HEK293 (cell line): ENCODE measurements at regions not wholly inside any gene's neighbourhood (a gene's known extent, or its start where the extent isn't known, plus 50 kb on each side); places are given as distances from the start of the nearest gene placed in this dataset.

Experiments
- CTCF ChIA-PET: fragments of 350-600 bp; formaldehyde crosslinking; extraction: SDS; loops from one replicate; lab custom pipeline; 2021; ENCODE audit warnings: antibody characterized with exemption; lab: Yijun Ruan, JAX
- POLR2A ChIA-PET: fragments of 300-600 bp; formaldehyde crosslinking; extraction: SDS; loops from one replicate; lab custom pipeline; 2020; ENCODE audit warnings: antibody characterized with exemption, inconsistent platforms; lab: Yijun Ruan, JAX
- H3K27ac ChIP-seq: fragments of 200-500 bp; sonication (Bioruptor generic); 2 replicates; pipeline ENCODE4 v1.5.1; 2014; ENCODE audit warnings: low read depth, low read length, control low read depth, inconsistent platforms; ENCODE audit errors: extremely low read depth
- H3K36me3 ChIP-seq, 2 experiments: fragments of 200-500 bp in 1 of 2; sonication (Bioruptor generic) in 1 of 2; 1 replicate in 1 of 2; 2 replicates in 1 of 2; pipeline ENCODE4 v1.5.1; 2014 to 2017; ENCODE audit warnings: inconsistent platforms in 2 of 2, low read length in 2 of 2; ENCODE audit not compliant: control insufficient read depth in 2 of 2, insufficient read depth in 1 of 2
- H3K4me1 ChIP-seq: fragments of 200-500 bp; sonication (Bioruptor generic); 2 replicates; pipeline ENCODE4 v1.5.1; 2014; ENCODE audit warnings: mild to moderate bottlenecking, low read length, inconsistent platforms; ENCODE audit not compliant: control insufficient read depth, insufficient read depth
- H3K4me3 ChIP-seq: 2 replicates; pipeline ENCODE4 v1.5.1; 2011; ENCODE audit warnings: low read depth, mild to moderate bottlenecking, control low read depth, low read length, moderate library complexity
- H3K9me3 ChIP-seq: fragments of 200-500 bp; sonication (Bioruptor generic); 2 replicates; pipeline ENCODE4 v1.5.1; 2014; ENCODE audit warnings: low read depth, low read length, inconsistent platforms; ENCODE audit not compliant: control insufficient read depth, insufficient read depth
- BCL11A ChIP-seq: fragments of 450-650 bp; formaldehyde crosslinking; IDR thresholded peaks from 2 replicates; pipeline ENCODE4 v1.5.1; 2016; ENCODE audit warnings: low read depth, missing biosample characterization, missing genetic modification characterization
- GLI2 ChIP-seq: fragments of 450-650 bp; formaldehyde crosslinking; IDR thresholded peaks from 2 replicates; pipeline ENCODE4; 2017; ENCODE audit warnings: missing biosample characterization, missing genetic modification characterization, low read depth, borderline replicate concordance
- MZF1 ChIP-seq: fragments of 450-650 bp; formaldehyde crosslinking; IDR thresholded peaks from 2 replicates; pipeline ENCODE4 v1.5.1; 2017; ENCODE audit warnings: missing biosample characterization, missing genetic modification characterization, borderline replicate concordance
- ZFHX2 ChIP-seq: fragments of 450-650 bp; formaldehyde crosslinking; conservative IDR thresholded peaks from 2 replicates; pipeline ENCODE4 v1.5.1; 2016; ENCODE audit warnings: missing biosample characterization, missing genetic modification characterization
- ZFP41 ChIP-seq: fragments of 450-650 bp; formaldehyde crosslinking; IDR thresholded peaks from 2 replicates; pipeline ENCODE4 v1.5.1; 2016; ENCODE audit warnings: missing biosample characterization, missing genetic modification characterization, borderline replicate concordance
- ZIC2 ChIP-seq: fragments of 450-650 bp; formaldehyde crosslinking; IDR thresholded peaks from 2 replicates; pipeline ENCODE4 v1.5.1; 2016; ENCODE audit warnings: missing biosample characterization, missing genetic modification characterization
- ZNF10 ChIP-seq: fragments of 450-650 bp; formaldehyde crosslinking; IDR thresholded peaks from 2 replicates; pipeline ENCODE4 v1.5.1; 2017; ENCODE audit warnings: missing biosample characterization, missing genetic modification characterization
- ZNF248 ChIP-seq: fragments of 450-650 bp; formaldehyde crosslinking; IDR thresholded peaks from 2 replicates; pipeline ENCODE4 v1.5.1; 2017; ENCODE audit warnings: missing biosample characterization, missing genetic modification characterization
- ZNF335 ChIP-seq: fragments of 450-650 bp; formaldehyde crosslinking; conservative IDR thresholded peaks from 2 replicates; pipeline ENCODE4 v1.5.1; 2016; ENCODE audit warnings: missing biosample characterization, missing genetic modification characterization
- ZNF549 ChIP-seq: fragments of 450-650 bp; IDR thresholded peaks from 2 replicates; pipeline ENCODE4 v1.5.1; 2018; ENCODE audit warnings: missing biosample characterization, missing genetic modification characterization, mild to moderate bottlenecking, inconsistent platforms, moderate library complexity
- ZNF571 ChIP-seq: fragments of 450-650 bp; formaldehyde crosslinking; IDR thresholded peaks from 2 replicates; pipeline ENCODE4 v1.5.0; 2017; ENCODE audit warnings: missing biosample characterization, missing genetic modification characterization
- ZNF621 ChIP-seq: fragments of 450-650 bp; formaldehyde crosslinking; IDR thresholded peaks from 2 replicates; pipeline ENCODE4 v1.5.1; 2017; ENCODE audit warnings: missing biosample characterization, missing genetic modification characterization
- ZNF768 ChIP-seq: fragments of 450-650 bp; formaldehyde crosslinking; IDR thresholded peaks from 2 replicates; pipeline ENCODE4 v1.5.1; 2018; ENCODE audit warnings: missing biosample characterization, mild to moderate bottlenecking, missing genetic modification characterization
- ZNF791 ChIP-seq: fragments of 450-650 bp; formaldehyde crosslinking; IDR thresholded peaks from 2 replicates; pipeline ENCODE4 v1.5.1; 2016; ENCODE audit warnings: missing biosample characterization, missing genetic modification characterization
- TF ChIP-seq, protein P1 (sequence below): fragments of 450-650 bp; formaldehyde crosslinking; IDR thresholded peaks from 2 replicates; pipeline ENCODE4 v1.5.1; 2016; ENCODE audit warnings: missing biosample characterization, missing genetic modification characterization, low read depth
- TF ChIP-seq, protein P2 (sequence below): fragments of 450-650 bp; formaldehyde crosslinking; IDR thresholded peaks from 2 replicates; pipeline ENCODE4 v1.5.1; 2017; ENCODE audit warnings: missing biosample characterization, missing genetic modification characterization
- TF ChIP-seq, protein P3 (sequence below): fragments of 450-650 bp; formaldehyde crosslinking; IDR thresholded peaks from 2 replicates; pipeline ENCODE4 v1.5.1; 2016; ENCODE audit warnings: missing biosample characterization, missing genetic modification characterization
- TF ChIP-seq, protein P4 (sequence below): fragments of 450-650 bp; formaldehyde crosslinking; IDR thresholded peaks from 2 replicates; pipeline ENCODE4 v1.5.1; 2016; ENCODE audit warnings: missing biosample characterization, missing genetic modification characterization
- TF ChIP-seq, protein P5 (sequence below): fragments of 450-650 bp; formaldehyde crosslinking; IDR thresholded peaks from 2 replicates; pipeline ENCODE4 v1.5.1; 2016; ENCODE audit warnings: missing biosample characterization, missing genetic modification characterization

DNA sequence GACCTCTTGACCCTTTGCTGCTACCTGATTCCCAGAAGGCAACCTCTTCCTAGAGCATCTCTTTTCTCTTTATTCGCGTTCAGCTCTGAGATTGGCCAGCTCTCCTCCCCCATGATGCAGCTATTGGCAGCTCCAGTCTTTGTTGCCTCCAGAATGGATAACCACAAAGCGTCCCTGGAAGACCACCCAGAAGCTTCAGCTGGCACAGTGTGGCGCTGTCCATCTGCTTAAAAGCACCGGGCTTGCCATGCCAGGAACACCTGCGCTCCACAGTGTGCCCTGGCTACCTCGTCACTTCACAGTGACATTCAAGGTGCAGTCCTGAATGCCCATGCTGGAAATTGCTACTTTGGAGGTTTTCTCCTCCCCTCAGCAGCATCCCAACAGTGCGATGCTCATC is 353.9 kb downstream of the LMO4 start:
- POLR2A ChIA-PET: no interaction called here
- Histone ChIP-seq H3K9me3 (no peaks in the 10 kb centered on the region), H3K4me1 (no peaks in the 10 kb centered on the region), H3K27ac (no peak overlapping the region), H3K4me3 (no peak overlapping the region), H3K36me3 (no peaks in the 10 kb centered on the region)
- TF ChIP-seq, protein P1, sequence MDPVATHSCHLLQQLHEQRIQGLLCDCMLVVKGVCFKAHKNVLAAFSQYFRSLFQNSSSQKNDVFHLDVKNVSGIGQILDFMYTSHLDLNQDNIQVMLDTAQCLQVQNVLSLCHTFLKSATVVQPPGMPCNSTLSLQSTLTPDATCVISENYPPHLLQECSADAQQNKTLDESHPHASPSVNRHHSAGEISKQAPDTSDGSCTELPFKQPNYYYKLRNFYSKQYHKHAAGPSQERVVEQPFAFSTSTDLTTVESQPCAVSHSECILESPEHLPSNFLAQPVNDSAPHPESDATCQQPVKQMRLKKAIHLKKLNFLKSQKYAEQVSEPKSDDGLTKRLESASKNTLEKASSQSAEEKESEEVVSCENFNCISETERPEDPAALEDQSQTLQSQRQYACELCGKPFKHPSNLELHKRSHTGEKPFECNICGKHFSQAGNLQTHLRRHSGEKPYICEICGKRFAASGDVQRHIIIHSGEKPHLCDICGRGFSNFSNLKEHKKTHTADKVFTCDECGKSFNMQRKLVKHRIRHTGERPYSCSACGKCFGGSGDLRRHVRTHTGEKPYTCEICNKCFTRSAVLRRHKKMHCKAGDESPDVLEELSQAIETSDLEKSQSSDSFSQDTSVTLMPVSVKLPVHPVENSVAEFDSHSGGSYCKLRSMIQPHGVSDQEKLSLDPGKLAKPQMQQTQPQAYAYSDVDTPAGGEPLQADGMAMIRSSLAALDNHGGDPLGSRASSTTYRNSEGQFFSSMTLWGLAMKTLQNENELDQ: no peak
- TF ChIP-seq, protein P2, sequence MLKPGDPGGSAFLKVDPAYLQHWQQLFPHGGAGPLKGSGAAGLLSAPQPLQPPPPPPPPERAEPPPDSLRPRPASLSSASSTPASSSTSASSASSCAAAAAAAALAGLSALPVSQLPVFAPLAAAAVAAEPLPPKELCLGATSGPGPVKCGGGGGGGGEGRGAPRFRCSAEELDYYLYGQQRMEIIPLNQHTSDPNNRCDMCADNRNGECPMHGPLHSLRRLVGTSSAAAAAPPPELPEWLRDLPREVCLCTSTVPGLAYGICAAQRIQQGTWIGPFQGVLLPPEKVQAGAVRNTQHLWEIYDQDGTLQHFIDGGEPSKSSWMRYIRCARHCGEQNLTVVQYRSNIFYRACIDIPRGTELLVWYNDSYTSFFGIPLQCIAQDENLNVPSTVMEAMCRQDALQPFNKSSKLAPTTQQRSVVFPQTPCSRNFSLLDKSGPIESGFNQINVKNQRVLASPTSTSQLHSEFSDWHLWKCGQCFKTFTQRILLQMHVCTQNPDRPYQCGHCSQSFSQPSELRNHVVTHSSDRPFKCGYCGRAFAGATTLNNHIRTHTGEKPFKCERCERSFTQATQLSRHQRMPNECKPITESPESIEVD (tag by site-specific recombination): no peak
- TF ChIP-seq ZNF768 (tag by site-specific recombination) (no peak), MZF1 (tag by site-specific recombination) (no peak), ZNF791 (no peak), ZIC2 (tag by site-specific recombination) (no peak)
- TF ChIP-seq, protein P3, sequence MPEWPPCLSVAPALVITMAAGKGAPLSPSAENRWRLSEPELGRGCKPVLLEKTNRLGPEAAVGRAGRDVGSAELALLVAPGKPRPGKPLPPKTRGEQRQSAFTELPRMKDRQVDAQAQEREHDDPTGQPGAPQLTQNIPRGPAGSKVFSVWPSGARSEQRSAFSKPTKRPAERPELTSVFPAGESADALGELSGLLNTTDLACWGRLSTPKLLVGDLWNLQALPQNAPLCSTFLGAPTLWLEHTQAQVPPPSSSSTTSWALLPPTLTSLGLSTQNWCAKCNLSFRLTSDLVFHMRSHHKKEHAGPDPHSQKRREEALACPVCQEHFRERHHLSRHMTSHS: no peak
- CTCF ChIA-PET: interaction anchor here (0.7 kb wide), 1 partner anchor 406 kb away, joined by 3 read pairs; no protein-coding TSS in a partner anchor

DNA sequence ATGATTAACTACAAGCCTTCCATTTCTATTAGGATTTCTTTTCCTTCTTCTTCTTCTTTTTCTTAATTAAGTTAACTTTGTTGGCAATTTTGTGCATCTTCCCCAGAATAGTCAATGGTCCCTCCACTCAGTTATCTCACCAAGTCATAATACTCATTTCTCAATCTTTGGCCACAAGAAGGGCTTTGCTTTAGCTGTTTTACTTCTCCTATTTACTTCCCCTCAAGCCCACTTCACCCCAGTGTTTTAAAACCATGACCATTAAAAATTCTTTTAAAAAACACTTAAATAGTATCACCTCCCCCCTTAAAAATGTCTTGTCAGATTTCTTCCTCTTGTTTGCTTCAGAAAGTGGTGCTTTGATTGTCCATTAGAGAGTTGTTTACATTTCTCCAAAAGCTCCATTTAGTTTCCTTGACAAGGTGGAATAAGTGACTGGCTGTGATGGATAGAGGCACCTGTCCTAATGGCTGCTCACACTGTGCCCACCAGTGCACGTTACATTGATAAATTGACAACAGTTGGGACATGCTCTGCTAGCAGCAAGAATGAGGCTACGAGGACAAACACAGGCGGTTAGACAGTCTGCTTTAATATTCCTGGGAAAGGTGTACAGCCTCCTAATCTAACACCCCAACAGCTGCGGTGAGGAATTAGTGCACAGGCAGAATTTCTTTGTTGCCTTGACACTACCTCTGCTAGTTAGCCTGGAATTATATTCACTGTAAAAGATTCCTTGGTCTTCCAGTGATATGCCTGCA is 354.7 kb downstream of the LMO4 start:
- CTCF ChIA-PET: interaction anchor here (0.7 kb wide), 1 partner anchor 138 kb away, joined by 3 read pairs; no protein-coding TSS in a partner anchor
- H3K4me3 ChIP-seq: no peak overlapping the region
- no peaks in the 10 kb centered on the region for H3K9me3 ChIP-seq
- H3K4me1 ChIP-seq: no peaks in the 10 kb centered on the region
- POLR2A ChIA-PET: no interaction called here
- no peak overlapping the region for H3K27ac ChIP-seq
- no peak for TF ChIP-seq ZFP41 (tag by site-specific recombination)
- TF ChIP-seq, protein P4, sequence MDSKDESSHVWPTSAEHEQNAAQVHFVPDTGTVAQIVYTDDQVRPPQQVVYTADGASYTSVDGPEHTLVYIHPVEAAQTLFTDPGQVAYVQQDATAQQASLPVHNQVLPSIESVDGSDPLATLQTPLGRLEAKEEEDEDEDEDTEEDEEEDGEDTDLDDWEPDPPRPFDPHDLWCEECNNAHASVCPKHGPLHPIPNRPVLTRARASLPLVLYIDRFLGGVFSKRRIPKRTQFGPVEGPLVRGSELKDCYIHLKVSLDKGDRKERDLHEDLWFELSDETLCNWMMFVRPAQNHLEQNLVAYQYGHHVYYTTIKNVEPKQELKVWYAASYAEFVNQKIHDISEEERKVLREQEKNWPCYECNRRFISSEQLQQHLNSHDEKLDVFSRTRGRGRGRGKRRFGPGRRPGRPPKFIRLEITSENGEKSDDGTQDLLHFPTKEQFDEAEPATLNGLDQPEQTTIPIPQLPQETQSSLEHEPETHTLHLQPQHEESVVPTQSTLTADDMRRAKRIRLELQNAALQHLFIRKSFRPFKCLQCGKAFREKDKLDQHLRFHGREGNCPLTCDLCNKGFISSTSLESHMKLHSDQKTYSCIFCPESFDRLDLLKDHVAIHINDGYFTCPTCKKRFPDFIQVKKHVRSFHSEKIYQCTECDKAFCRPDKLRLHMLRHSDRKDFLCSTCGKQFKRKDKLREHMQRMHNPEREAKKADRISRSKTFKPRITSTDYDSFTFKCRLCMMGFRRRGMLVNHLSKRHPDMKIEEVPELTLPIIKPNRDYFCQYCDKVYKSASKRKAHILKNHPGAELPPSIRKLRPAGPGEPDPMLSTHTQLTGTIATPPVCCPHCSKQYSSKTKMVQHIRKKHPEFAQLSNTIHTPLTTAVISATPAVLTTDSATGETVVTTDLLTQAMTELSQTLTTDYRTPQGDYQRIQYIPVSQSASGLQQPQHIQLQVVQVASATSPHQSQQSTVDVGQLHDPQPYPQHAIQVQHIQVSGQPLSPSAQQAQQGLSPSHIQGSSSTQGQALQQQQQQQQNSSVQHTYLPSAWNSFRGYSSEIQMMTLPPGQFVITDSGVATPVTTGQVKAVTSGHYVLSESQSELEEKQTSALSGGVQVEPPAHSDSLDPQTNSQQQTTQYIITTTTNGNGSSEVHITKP (tag by site-specific recombination): peak; percentile 64; the same call in 1 of the 2 replicates
- no peaks in the 10 kb centered on the region for H3K36me3 ChIP-seq

DNA sequence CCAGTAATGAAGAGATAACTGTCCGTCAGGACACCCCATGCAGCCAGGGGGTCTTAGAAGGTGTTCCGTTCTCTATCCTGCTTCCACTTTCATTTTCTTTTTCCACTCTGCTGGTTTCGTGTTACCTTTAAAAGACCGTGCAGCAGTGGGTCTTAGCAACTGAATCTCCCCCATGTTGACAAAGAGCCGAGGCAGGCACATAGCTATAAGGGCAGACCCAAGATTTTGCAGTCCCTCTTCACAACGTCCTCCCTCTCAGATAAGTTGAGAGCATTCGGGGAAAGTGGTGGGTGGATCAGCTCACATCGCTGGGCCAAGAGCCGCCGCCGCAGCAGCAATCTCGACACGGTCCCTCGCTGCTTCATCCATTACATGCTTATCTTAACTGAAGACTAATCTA is 355.5 kb downstream of the LMO4 start:
- H3K27ac ChIP-seq: peak overlapping the region; percentile 18; the same call in 1 of the 2 replicates
- H3K9me3 ChIP-seq: no peaks in the 10 kb centered on the region
- no peaks in the 10 kb centered on the region for H3K4me1 ChIP-seq
- ChIA-PET CTCF (interaction anchor here (0.7 kb wide), 1 partner anchor 139 kb away, joined by 3 read pairs; no protein-coding TSS in a partner anchor), POLR2A (no interaction called here)
- H3K4me3 ChIP-seq: peak overlapping the region; percentile 7; the same call in 1 of the 2 replicates
- no peaks in the 10 kb centered on the region for H3K36me3 ChIP-seq
- TF ChIP-seq ZIC2 (tag by site-specific recombination) (no peak), ZNF248 (tag by site-specific recombination) (no peak), ZNF621 (tag by site-specific recombination) (no peak), ZFHX2 (tag by site-specific recombination) (peak; percentile 38; the same call in 1 of the 2 replicates), ZNF10 (tag by site-specific recombination) (no peak), ZNF571 (tag by site-specific recombination) (no peak), GLI2 (tag by site-specific recombination) (no peak), ZNF549 (tag by site-specific recombination) (no peak), BCL11A (no peak), ZNF335 (tag by site-specific recombination) (peak; percentile 54; the same call in 1 of the 2 replicates)
- TF ChIP-seq, protein P5, sequence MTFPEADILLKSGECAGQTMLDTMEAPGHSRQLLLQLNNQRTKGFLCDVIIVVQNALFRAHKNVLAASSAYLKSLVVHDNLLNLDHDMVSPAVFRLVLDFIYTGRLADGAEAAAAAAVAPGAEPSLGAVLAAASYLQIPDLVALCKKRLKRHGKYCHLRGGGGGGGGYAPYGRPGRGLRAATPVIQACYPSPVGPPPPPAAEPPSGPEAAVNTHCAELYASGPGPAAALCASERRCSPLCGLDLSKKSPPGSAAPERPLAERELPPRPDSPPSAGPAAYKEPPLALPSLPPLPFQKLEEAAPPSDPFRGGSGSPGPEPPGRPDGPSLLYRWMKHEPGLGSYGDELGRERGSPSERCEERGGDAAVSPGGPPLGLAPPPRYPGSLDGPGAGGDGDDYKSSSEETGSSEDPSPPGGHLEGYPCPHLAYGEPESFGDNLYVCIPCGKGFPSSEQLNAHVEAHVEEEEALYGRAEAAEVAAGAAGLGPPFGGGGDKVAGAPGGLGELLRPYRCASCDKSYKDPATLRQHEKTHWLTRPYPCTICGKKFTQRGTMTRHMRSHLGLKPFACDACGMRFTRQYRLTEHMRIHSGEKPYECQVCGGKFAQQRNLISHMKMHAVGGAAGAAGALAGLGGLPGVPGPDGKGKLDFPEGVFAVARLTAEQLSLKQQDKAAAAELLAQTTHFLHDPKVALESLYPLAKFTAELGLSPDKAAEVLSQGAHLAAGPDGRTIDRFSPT: no peak
